ENCODE measurements at regions not wholly inside any gene's neighbourhood (a gene's known extent, or its start where the extent isn't known, plus 50 kb on each side); places are given as distances from the start of the nearest gene placed in this dataset.
A peak's percentile ranks its signal among the peaks of the same experiment; 100 is the strongest.

GRCh38 chr11:15886866-15887265 lies 469.5 kb downstream of the SOX6 start (continued):
- no peak for TF ChIP-seq PRDM10 (IDR thresholded peaks at IDR 0.05; ENCODE audit: partially characterized antibody)
- TF ChIP-seq HDAC8 (tag; IDR thresholded peaks at IDR 0.05), result no peak
- no peak for TF ChIP-seq SIRT6 (IDR thresholded peaks at IDR 0.05; ENCODE audit: low read depth, low read length)
- TF ChIP-seq PHF20 (IDR thresholded peaks at IDR 0.05; ENCODE audit: partially characterized antibody), result no peak
- no peak for TF ChIP-seq CEBPG (CRISPR knock-in tag; IDR thresholded peaks at IDR 0.05)
- no peak for TF ChIP-seq CEBPG (tag; conservative IDR thresholded peaks at IDR 0.05 in 1 of 2, IDR thresholded peaks at IDR 0.05 in 1 of 2)

- no TSS peak for BruUV-seq (replicated peaks)
- ATAC-seq (no peak), FAIRE-seq (no peak), DNase-seq (ENCODE audit: extremely low read depth in 1 of 4, low spot score in 3 of 4) (peak in 2 of 4 experiments; percentile 27 to 47)
- no peaks in the 10 kb centered on the region for H3K36me3 ChIP-seq (ENCODE audit: control insufficient read depth, insufficient read depth, low read length)
- no peak overlapping the region for H3K27ac ChIP-seq (ENCODE audit: extremely low read depth, low read depth, low read length)
- in situ Hi-C loops (cut with MboI) (no loop called here), intact Hi-C loops (cut with micrococcal nuclease) (no loop called here)
- WGBS (ENCODE audit: insufficient coverage, low coverage, missing lambda C conversion rate), result 29% methylated on average over 2 of the region's 2 CpGs
- no peaks in the 10 kb centered on the region for H3K9me3 ChIP-seq (replicated peaks; ENCODE audit: control insufficient read depth, insufficient read depth, low read depth, low read length)
- CTCF ChIA-PET (ENCODE audit: low intra/inter-chr PET ratio), result no interaction called here
- peaks cover 3 to 38% of the 10 kb centered on the region in 2 experiments; a peak in 3 of 5 replicates for H3K4me1 ChIP-seq (replicated peaks in 1 of 2; ENCODE audit: control insufficient read depth in 2 of 2, insufficient read depth in 2 of 2, low read length in 2 of 2)
- H3K9me1 ChIP-seq (ENCODE audit: control insufficient read depth, insufficient read depth, low read length), result no peaks in the 10 kb centered on the region
- POLR2A ChIA-PET, result interaction anchor here (1.0 kb wide), 1 partner anchor 15 kb away, joined by 3 read pairs; no protein-coding TSS in a partner anchor
- H2AFZ ChIP-seq (ENCODE audit: low read depth, low read length), result peak overlapping the region; percentile 7; the same call in 1 of the 2 replicates
- no peak overlapping the region for H3K4me3 ChIP-seq
- no peak overlapping the region for H3K9ac ChIP-seq (ENCODE audit: insufficient read depth in 1 of 2, low read depth in 2 of 2, low read length in 2 of 2)
- no peaks in the 10 kb centered on the region for H3K27me3 ChIP-seq (ENCODE audit: control insufficient read depth in 2 of 2, insufficient read depth in 2 of 2, low read length in 2 of 2)
- H3K79me2 ChIP-seq (ENCODE audit: control insufficient read depth, insufficient read depth, low read length), result no peaks in the 10 kb centered on the region
- no peak overlapping the region for H3K4me2 ChIP-seq (ENCODE audit: insufficient read depth, low read length)
- H4K20me1 ChIP-seq (replicated peaks; ENCODE audit: control insufficient read depth, insufficient read depth, low read length), result no peaks in the 10 kb centered on the region
- TF ChIP-seq RCOR1 (IDR thresholded peaks at IDR 0.05; ENCODE audit: borderline replicate concordance in 1 of 2, low read depth in 2 of 2, low read length in 2 of 2) (peak in 1 of 2 experiments; percentile 63; a peak in 2 of 4 replicates), ZNF512 (tag; IDR thresholded peaks at IDR 0.05) (no peak), KDM1A (IDR thresholded peaks at IDR 0.05) (peak; percentile 12 to 46; a peak in 2 of 4 replicates), ADNP (tag; IDR thresholded peaks at IDR 0.05) (no peak), TEAD4 (IDR thresholded peaks at IDR 0.05; ENCODE audit: low read length) (no peak), TEAD4 (CRISPR knock-in tag; IDR thresholded peaks at IDR 0.05; ENCODE audit: borderline replicate concordance) (no peak), RNF219 (CRISPR knock-in tag; IDR thresholded peaks at IDR 0.05) (no peak), BCOR (IDR thresholded peaks at IDR 0.05) (peak; percentile 81)
Observed at GRCh38 chr11:15888556-15889345, 467.6 kb downstream of the SOX6 start.
